ACHN (cell line): ENCODE measurements at regions not wholly inside any gene's neighbourhood (a gene's known extent, or its start where the extent isn't known, plus 50 kb on each side); places are given as distances from the start of the nearest gene placed in this dataset.
"Not testable (repeated sequence)": the region's sequence is repeated elsewhere in the genome, so short reads cannot be mapped to it uniquely, and the experiment has no call there.

Experiments
- DNase-seq: peaks from one replicate; pipeline ENCODE4 v3.0.0-alpha.2; 2015
- in situ Hi-C: cut with HindIII; loops from 2 replicates; pipeline ENCODE4 v1.10.0; 2017; ENCODE audit warnings: low sequenced_read_pairs, low pct_ligation_motif_present, low pct_unique_long_range_greater_than_20kb

- DNase-seq, result no peak
- in situ Hi-C loops, result no loop called here
These were observed 113.6 kb upstream of the WSB1 start for GRCh38 chr17:27180322-27180721.

DNA sequence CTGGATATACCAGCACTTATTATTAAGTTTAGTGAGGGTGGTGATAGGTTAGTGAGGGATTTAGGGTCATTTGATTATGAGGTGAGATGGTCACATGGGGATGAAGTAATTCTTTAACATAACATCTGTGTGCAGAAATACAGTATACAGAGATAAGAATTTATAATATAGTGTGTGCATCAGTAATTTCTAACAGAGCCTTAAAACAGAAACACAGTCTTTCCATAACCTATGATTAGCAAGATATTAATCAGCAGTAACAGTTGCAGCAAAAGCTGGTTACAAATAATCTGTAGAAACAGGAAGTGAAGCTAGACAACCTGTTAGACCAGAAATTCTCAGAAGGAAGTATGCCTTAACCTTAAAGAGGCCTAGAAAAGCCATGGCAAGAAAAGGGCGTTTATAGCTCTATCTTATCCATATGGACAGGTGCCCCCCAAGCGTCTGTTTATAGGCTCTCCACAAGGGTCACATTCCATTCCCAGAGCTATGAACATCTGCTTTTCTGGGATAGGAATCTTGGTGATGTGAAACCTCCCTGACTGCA, 112.5 kb upstream of the WSB1 start:
- in situ Hi-C loops, DNase-seq: not testable (repeated sequence)

DNA sequence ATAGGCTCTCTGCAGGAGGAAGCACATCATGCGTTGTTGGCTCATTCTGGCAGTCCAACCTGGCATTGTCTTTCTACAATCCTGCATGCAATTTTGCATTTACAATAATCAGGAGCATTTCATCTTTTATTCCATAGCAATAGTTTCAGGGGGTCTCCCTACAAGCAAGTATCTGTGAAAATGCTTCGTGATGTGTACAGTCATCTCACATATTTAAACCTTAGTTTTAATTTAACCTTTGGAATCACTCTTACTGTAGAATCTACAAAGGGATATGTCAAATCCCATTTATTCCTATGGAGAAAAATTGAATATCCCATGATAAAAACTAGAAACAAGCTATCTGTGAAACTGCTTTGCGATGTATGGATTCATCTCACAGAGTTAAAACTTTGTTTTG, 112.0 kb upstream of the WSB1 start:
- in situ Hi-C loops, result no loop called here

GRCh38 chr17:27197505-27197904, 96.4 kb upstream of the WSB1 start:
- peak; percentile 10 for DNase-seq
- in situ Hi-C loops, result not testable (repeated sequence)

More for the DNA sequence above, 112.0 kb upstream of the WSB1 start:
- DNase-seq, result no peak

- in situ Hi-C loops, result no loop called here
- no peak for DNase-seq
These were observed 94.0 kb upstream of the WSB1 start for GRCh38 chr17:27199948-27200347.

- in situ Hi-C loops, result no loop called here
- no peak for DNase-seq
These were observed 93.4 kb upstream of the WSB1 start for GRCh38 chr17:27200476-27200875.

GRCh38 chr17:27203241-27203640, 90.7 kb upstream of the WSB1 start:
- no peak for DNase-seq
- in situ Hi-C loops, result no loop called here

GRCh38 chr17:27206447-27206846, 87.5 kb upstream of the WSB1 start:
- DNase-seq, result peak; percentile 37
- in situ Hi-C loops, result no loop called here

- DNase-seq, result peak; percentile 62
- in situ Hi-C loops, result no loop called here
These were observed 86.8 kb upstream of the WSB1 start for GRCh38 chr17:27207073-27207513.

DNA sequence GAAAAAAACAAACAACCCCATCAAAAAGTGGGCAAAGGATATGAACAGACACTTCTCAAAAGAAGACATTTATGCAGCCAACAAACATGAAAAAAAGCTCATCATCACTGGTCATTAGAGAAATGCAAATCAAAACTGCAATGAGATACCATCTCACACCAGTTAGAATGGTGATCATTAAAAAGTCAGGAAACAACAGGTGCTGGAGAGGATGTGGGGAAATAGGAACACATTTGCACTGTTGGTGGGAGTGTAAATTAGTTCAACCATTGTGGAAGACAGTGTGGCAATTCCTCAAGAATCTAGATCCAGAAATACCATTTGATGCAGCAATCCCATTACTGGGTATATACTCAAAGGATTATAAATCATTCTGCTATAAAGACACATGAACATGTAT, 85.5 kb upstream of the WSB1 start:
- in situ Hi-C loops, DNase-seq: not testable (repeated sequence)

GRCh38 chr17:27209316-27209715, 84.6 kb upstream of the WSB1 start:
- in situ Hi-C loops, result no loop called here

GRCh38 chr17:27210809-27211208, 83.1 kb upstream of the WSB1 start:
- DNase-seq, in situ Hi-C loops: not testable (repeated sequence)

More at GRCh38 chr17:27209316-27209715, 84.6 kb upstream of the WSB1 start:
- no peak for DNase-seq

- in situ Hi-C loops, result no loop called here
- peak; percentile 23 for DNase-seq
These were observed 77.1 kb upstream of the WSB1 start for GRCh38 chr17:27216836-27217235.

- in situ Hi-C loops, result no loop called here
- no peak for DNase-seq
These were observed 76.3 kb upstream of the WSB1 start for GRCh38 chr17:27217631-27218030.

GRCh38 chr17:27218041-27218440, 75.9 kb upstream of the WSB1 start:
- DNase-seq, result no peak
- in situ Hi-C loops, result no loop called here

DNA sequence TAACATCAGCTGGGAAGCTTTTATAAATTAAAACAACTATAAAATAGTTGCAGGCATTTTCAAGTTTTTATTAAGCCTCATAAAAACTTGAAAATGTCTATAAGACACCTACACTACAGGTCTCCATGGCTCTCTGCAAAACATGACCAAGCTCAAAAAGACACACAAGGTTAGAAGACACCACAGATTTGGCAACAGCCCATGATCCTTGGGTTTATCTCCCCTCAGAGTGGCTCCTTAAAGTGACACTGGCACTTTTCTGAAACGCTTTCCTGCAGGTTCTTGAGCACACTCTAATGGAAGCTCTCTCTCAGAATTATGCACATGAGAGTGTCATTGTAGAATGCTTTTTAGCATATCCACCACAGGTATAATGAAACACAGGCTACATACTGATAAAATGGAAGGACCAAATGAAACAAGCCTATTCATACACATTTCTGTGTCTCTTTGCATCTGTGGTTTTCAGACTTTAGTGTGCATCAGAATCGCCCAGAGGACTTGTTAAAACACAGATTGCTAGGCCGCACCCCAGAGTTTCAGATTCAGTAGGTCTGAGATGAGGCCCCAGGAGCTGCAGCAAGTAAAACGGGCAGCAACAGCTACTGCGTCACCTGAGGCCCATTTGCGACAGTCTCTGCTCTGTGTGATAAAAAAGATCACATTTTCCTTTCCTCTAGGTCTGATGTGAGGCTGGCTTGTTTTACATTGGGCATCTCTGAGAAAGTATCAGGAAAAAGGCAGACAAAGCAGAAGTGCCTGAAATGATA, 75.0 kb upstream of the WSB1 start:
- DNase-seq, result no peak
- in situ Hi-C loops, result no loop called here

- in situ Hi-C loops, result no loop called here
These were observed 71.4 kb upstream of the WSB1 start for GRCh38 chr17:27222515-27222914.

GRCh38 chr17:27224526-27225315, 69.2 kb upstream of the WSB1 start:
- no peak for DNase-seq
- in situ Hi-C loops, result loop anchor here (25.0 kb wide), 1 partner anchor 113 kb away; no protein-coding TSS in a partner anchor

More at GRCh38 chr17:27222515-27222914, 71.4 kb upstream of the WSB1 start:
- DNase-seq, result no peak

DNA sequence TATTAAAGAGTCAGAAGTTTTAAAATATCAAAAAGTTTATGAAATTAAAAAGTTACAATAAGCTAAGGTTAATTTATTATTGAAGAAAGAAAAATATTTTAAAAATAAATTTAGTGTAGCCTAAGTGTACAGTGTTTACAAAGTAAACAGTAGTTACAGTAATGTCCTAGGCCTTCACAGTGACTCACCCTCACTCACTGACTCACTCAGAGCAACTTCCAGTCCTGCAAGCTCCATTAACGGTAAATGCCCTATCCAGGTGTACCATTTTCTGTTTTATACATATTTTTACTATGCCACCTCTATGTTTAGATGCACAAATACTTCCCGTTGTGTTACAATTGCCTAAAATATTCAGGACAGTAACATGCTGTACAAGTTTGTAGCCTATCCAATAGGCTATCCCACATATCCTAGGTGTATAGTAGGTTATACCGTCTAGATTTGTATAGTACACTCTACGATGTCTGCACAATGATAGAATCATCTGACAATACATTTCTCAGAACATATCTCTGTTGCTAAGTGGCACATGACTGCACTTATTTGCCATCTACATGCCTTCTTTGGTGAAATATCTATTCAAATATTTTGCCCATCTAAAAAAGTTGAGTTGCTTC, 67.2 kb upstream of the WSB1 start:
- in situ Hi-C loops, result loop anchor here (25.0 kb wide), 1 partner anchor 111 kb away; no protein-coding TSS in a partner anchor
- DNase-seq, result peak; percentile 50
